ENCODE measurements at regions not wholly inside any gene's neighbourhood (a gene's known extent, or its start where the extent isn't known, plus 50 kb on each side); places are given as distances from the start of the nearest gene placed in this dataset.

GRCh38 chr5:3127423-3127911 is 376.0 kb upstream of the IRX2 start:
- Mint-ChIP-seq H3K27ac (no peak overlapping the region), H3K4me1 (no peaks in the 10 kb centered on the region), H3K27me3 (peaks cover 0 to 4% (median 1%) of the 10 kb centered on the region in 5 donors), H3K9me3 (peaks cover 0 to 8% (median 2%) of the 10 kb centered on the region in 9 donors), H3K4me3 (no peak overlapping the region), H3K36me3 (no peaks in the 10 kb centered on the region)
- POLR2A ChIA-PET: no interaction called here
- ATAC-seq (no peak), DNase-seq (no peak)

- no peak for ATAC-seq
- peaks cover 0 to 1% (median 0%) of the 10 kb centered on the region in 4 donors for H3K4me1 Mint-ChIP-seq
- H3K9me3 Mint-ChIP-seq: peaks cover 0 to 8% (median 2%) of the 10 kb centered on the region in 9 donors
- H3K27me3 Mint-ChIP-seq: peaks cover 0 to 8% (median 6%) of the 10 kb centered on the region in 5 donors
- POLR2A ChIA-PET: no interaction called here
- no peak overlapping the region for H3K27ac Mint-ChIP-seq
- DNase-seq: no peak
- H3K36me3 Mint-ChIP-seq: no peaks in the 10 kb centered on the region
- no peak overlapping the region for H3K4me3 Mint-ChIP-seq
Measured at GRCh38 chr5:3126639-3127038, 375.2 kb upstream of the IRX2 start.

GRCh38 chr5:3124410-3124809 is 372.9 kb upstream of the IRX2 start:
- ATAC-seq (no peak), DNase-seq (no peak)
- no peak overlapping the region for H3K27ac Mint-ChIP-seq
- peaks cover 3 to 21% (median 13%) of the 10 kb centered on the region in 5 donors for H3K27me3 Mint-ChIP-seq
- no peaks in the 10 kb centered on the region for H3K36me3 Mint-ChIP-seq
- H3K9me3 Mint-ChIP-seq: peaks cover 0 to 3% (median 0%) of the 10 kb centered on the region in 9 donors
- no peak overlapping the region for H3K4me3 Mint-ChIP-seq
- peaks cover 0 to 1% (median 0%) of the 10 kb centered on the region in 4 donors for H3K4me1 Mint-ChIP-seq
- POLR2A ChIA-PET: no interaction called here

- no peak overlapping the region for H3K4me3 Mint-ChIP-seq
- DNase-seq (no peak), ATAC-seq (no peak)
- H3K9me3 Mint-ChIP-seq: peaks cover 0 to 2% (median 0%) of the 10 kb centered on the region in 9 donors
- H3K36me3 Mint-ChIP-seq: no peaks in the 10 kb centered on the region
- peaks cover 0 to 1% (median 0%) of the 10 kb centered on the region in 4 donors for H3K4me1 Mint-ChIP-seq
- H3K27me3 Mint-ChIP-seq: peaks cover 8 to 28% (median 18%) of the 10 kb centered on the region in 5 donors
- H3K27ac Mint-ChIP-seq: no peak overlapping the region
- POLR2A ChIA-PET: no interaction called here
Measured at GRCh38 chr5:3123763-3124157, 372.3 kb upstream of the IRX2 start.

GRCh38 chr5:3122985-3123762 is 371.7 kb upstream of the IRX2 start:
- Mint-ChIP-seq H3K4me3 (no peak overlapping the region), H3K36me3 (no peaks in the 10 kb centered on the region), H3K27ac (no peak overlapping the region), H3K9me3 (no peaks in the 10 kb centered on the region), H3K27me3 (peaks cover 11 to 31% (median 22%) of the 10 kb centered on the region in 5 donors), H3K4me1 (peaks cover 0 to 1% (median 0%) of the 10 kb centered on the region in 4 donors)
- DNase-seq (no peak), ATAC-seq (no peak)
- POLR2A ChIA-PET: no interaction called here

- ATAC-seq (no peak), DNase-seq (no peak)
- POLR2A ChIA-PET: no interaction called here
- Mint-ChIP-seq H3K36me3 (peaks cover 0 to 6% (median 0%) of the 10 kb centered on the region in 3 donors), H3K4me3 (no peak overlapping the region), H3K27me3 (peaks cover 13 to 38% (median 29%) of the 10 kb centered on the region in 5 donors), H3K9me3 (peaks cover 0 to 2% (median 0%) of the 10 kb centered on the region in 9 donors), H3K4me1 (peaks cover 0 to 2% (median under 1%) of the 10 kb centered on the region in 4 donors), H3K27ac (no peak overlapping the region)
Measured at GRCh38 chr5:3122216-3122615, 370.7 kb upstream of the IRX2 start.

GRCh38 chr5:3121813-3122212 is 370.3 kb upstream of the IRX2 start:
- no peak for ATAC-seq
- POLR2A ChIA-PET: no interaction called here
- Mint-ChIP-seq H3K4me3 (no peak overlapping the region), H3K27ac (peak overlapping the region in 1 of 10 donors; percentile 15), H3K4me1 (peaks cover 0 to 2% (median under 1%) of the 10 kb centered on the region in 4 donors), H3K36me3 (peaks cover 0 to 8% (median 0%) of the 10 kb centered on the region in 3 donors), H3K27me3 (peaks cover 16 to 41% (median 31%) of the 10 kb centered on the region in 5 donors), H3K9me3 (peaks cover 0 to 6% (median 0%) of the 10 kb centered on the region in 9 donors)
- DNase-seq: no peak

- DNase-seq (no peak), ATAC-seq (no peak)
- H3K36me3 Mint-ChIP-seq: peaks cover 0 to 8% (median 0%) of the 10 kb centered on the region in 3 donors
- peaks cover 0 to 11% (median 0%) of the 10 kb centered on the region in 9 donors for H3K9me3 Mint-ChIP-seq
- H3K4me3 Mint-ChIP-seq: no peak overlapping the region
- POLR2A ChIA-PET: no interaction called here
- H3K27me3 Mint-ChIP-seq: peaks cover 19 to 57% (median 41%) of the 10 kb centered on the region in 5 donors
- no peak overlapping the region for H3K27ac Mint-ChIP-seq
- peaks cover 0 to 2% (median under 1%) of the 10 kb centered on the region in 4 donors for H3K4me1 Mint-ChIP-seq
Measured at GRCh38 chr5:3120028-3120427, 368.6 kb upstream of the IRX2 start.

- DNase-seq (no peak), ATAC-seq (no peak)
- POLR2A ChIA-PET: no interaction called here
- Mint-ChIP-seq H3K4me3 (no peak overlapping the region), H3K9me3 (peaks cover 0 to 11% (median 0%) of the 10 kb centered on the region in 9 donors), H3K4me1 (peaks cover 0 to 3% (median under 1%) of the 10 kb centered on the region in 4 donors), H3K27me3 (peaks cover 19 to 61% (median 43%) of the 10 kb centered on the region in 5 donors), H3K27ac (no peak overlapping the region), H3K36me3 (peaks cover 0 to 8% (median 0%) of the 10 kb centered on the region in 3 donors)
Measured at GRCh38 chr5:3119435-3119834, 368.0 kb upstream of the IRX2 start.

GRCh38 chr5:3118340-3118739 is 366.9 kb upstream of the IRX2 start:
- Mint-ChIP-seq H3K36me3 (peaks cover 0 to 8% (median 0%) of the 10 kb centered on the region in 3 donors), H3K4me1 (peaks cover 0 to 3% (median under 1%) of the 10 kb centered on the region in 4 donors), H3K27ac (no peak overlapping the region), H3K4me3 (no peak overlapping the region), H3K9me3 (peaks cover 0 to 11% (median 0%) of the 10 kb centered on the region in 9 donors), H3K27me3 (peaks cover 19 to 68% (median 44%) of the 10 kb centered on the region in 5 donors)
- POLR2A ChIA-PET: no interaction called here
- ATAC-seq (no peak), DNase-seq (no peak)

GRCh38 chr5:3116366-3116765 is 364.9 kb upstream of the IRX2 start:
- no peak overlapping the region for H3K27ac Mint-ChIP-seq
- no peak overlapping the region for H3K4me3 Mint-ChIP-seq
- H3K9me3 Mint-ChIP-seq: peaks cover 0 to 11% (median 2%) of the 10 kb centered on the region in 9 donors

GRCh38 chr5:3114467-3114866 is 363.0 kb upstream of the IRX2 start:
- POLR2A ChIA-PET: no interaction called here

More at GRCh38 chr5:3116366-3116765, 364.9 kb upstream of the IRX2 start:
- DNase-seq: no peak
- no peak for ATAC-seq
- H3K36me3 Mint-ChIP-seq: peaks cover 0 to 8% (median 0%) of the 10 kb centered on the region in 3 donors
- peaks cover 19 to 64% (median 42%) of the 10 kb centered on the region in 5 donors for H3K27me3 Mint-ChIP-seq
- POLR2A ChIA-PET: no interaction called here
- H3K4me1 Mint-ChIP-seq: peaks cover 0 to 3% (median 0%) of the 10 kb centered on the region in 4 donors

GRCh38 chr5:3110371-3110770 is 358.9 kb upstream of the IRX2 start:
- DNase-seq (no peak), ATAC-seq (no peak)
- Mint-ChIP-seq H3K4me1 (peaks cover 0 to 1% (median 0%) of the 10 kb centered on the region in 4 donors), H3K27me3 (peaks cover 14 to 60% (median 22%) of the 10 kb centered on the region in 5 donors), H3K9me3 (peaks cover 0 to 10% (median 2%) of the 10 kb centered on the region in 9 donors), H3K36me3 (no peaks in the 10 kb centered on the region), H3K27ac (no peak overlapping the region), H3K4me3 (no peak overlapping the region)
- POLR2A ChIA-PET: no interaction called here

More at GRCh38 chr5:3114467-3114866, 363.0 kb upstream of the IRX2 start:
- ATAC-seq (no peak), DNase-seq (no peak)
- no peak overlapping the region for H3K4me3 Mint-ChIP-seq
- no peak overlapping the region for H3K27ac Mint-ChIP-seq
- H3K9me3 Mint-ChIP-seq: peaks cover 0 to 11% (median 2%) of the 10 kb centered on the region in 9 donors
- H3K36me3 Mint-ChIP-seq: peaks cover 0 to 8% (median 0%) of the 10 kb centered on the region in 3 donors
- H3K4me1 Mint-ChIP-seq: peaks cover 0 to 3% (median 0%) of the 10 kb centered on the region in 4 donors
- H3K27me3 Mint-ChIP-seq: peaks cover 17 to 52% (median 32%) of the 10 kb centered on the region in 5 donors

All from naive thymus-derived CD8-positive, alpha-beta T cell (primary cell).